Parathyroid adenoma (tissue), 2 donors: ENCODE measurements at regions not wholly inside any gene's neighbourhood (a gene's known extent, or its start where the extent isn't known, plus 50 kb on each side); places are given as distances from the start of the nearest gene placed in this dataset.

Source experiments
- H2AFZ ChIP-seq: fragments of 300-600 bp; sonication (generic); one replicate; pipeline ENCODE4 v1.7.0; 2017; ENCODE audit warnings: antibody characterized with exemption, mild to moderate bottlenecking
- H3K27ac ChIP-seq: fragments of 300-600 bp; sonication (generic); one replicate; pipeline ENCODE4 v1.7.0; 2017
- H3K27me3 ChIP-seq: fragments of 300-600 bp; sonication (generic); one replicate; pipeline ENCODE4 v1.7.0; 2017; ENCODE audit warnings: low read length; ENCODE audit not compliant: control insufficient read depth, insufficient read depth
- H3K36me3 ChIP-seq: fragments of 300-600 bp; sonication (generic); one replicate; pipeline ENCODE4 v1.7.0; 2017; ENCODE audit warnings: low read length; ENCODE audit not compliant: control insufficient read depth, insufficient read depth
- H3K4me1 ChIP-seq: fragments of 300-600 bp; sonication (generic); one replicate; pipeline ENCODE4 v1.7.0; 2017; ENCODE audit warnings: control low read depth
- H3K4me2 ChIP-seq: fragments of 300-600 bp; sonication (generic); one replicate; pipeline ENCODE4 v1.7.0; 2017; ENCODE audit warnings: low read length
- H3K4me3 ChIP-seq: fragments of 300-600 bp; sonication (generic); one replicate; pipeline ENCODE4 v1.7.0; 2017; ENCODE audit warnings: low read depth, low read length
- H3K79me2 ChIP-seq: fragments of 300-600 bp; sonication (generic); one replicate; pipeline ENCODE4 v1.7.0; 2017; ENCODE audit warnings: control low read depth
- H3K9ac ChIP-seq: fragments of 300-600 bp; sonication (generic); one replicate; pipeline ENCODE4 v1.7.0; 2017; ENCODE audit warnings: mild to moderate bottlenecking
- H3K9me3 ChIP-seq: fragments of 300-600 bp; sonication (generic); one replicate; pipeline ENCODE4 v1.7.0; 2017; ENCODE audit warnings: low read length; ENCODE audit not compliant: control insufficient read depth
- CTCF ChIP-seq: fragments of 300-600 bp; sonication (generic); IDR thresholded peaks from one replicate; pipeline ENCODE4 v1.7.0; 2017; ENCODE audit warnings: antibody characterized with exemption, mild to moderate bottlenecking
- donor health status: primary hyperparathyroidism.

DNA sequence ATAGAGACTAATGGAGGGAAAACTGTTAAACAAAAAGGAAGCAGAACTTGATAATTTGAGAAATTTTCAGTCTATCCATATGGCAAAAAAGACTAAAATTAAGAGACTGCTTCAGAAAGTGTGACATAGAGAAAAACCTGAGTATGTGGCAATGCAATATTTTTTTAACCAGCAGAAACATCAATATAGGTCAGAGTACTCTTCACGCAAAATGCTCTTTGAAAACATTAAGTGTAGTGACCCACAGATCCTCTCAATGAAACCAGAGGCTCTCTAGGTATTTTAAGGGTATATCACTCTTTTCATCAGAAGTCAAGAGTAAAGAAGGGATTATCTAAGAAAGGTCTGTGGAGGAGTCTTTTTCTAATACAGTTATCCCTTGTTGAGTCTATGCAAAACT is 1394.8 kb downstream of the DSC3 start:
- Histone ChIP-seq H3K36me3 (no peaks in the 10 kb centered on the region), H3K4me3 (no peak overlapping the region), H3K4me2 (no peak overlapping the region), H3K27ac (no peak overlapping the region), H3K79me2 (no peaks in the 10 kb centered on the region), H3K9me3 (no peaks in the 10 kb centered on the region), H3K9ac (no peak overlapping the region), H3K4me1 (no peaks in the 10 kb centered on the region), H2AFZ (no peak overlapping the region), H3K27me3 (no peaks in the 10 kb centered on the region)
- TF ChIP-seq CTCF, result no peak

DNA sequence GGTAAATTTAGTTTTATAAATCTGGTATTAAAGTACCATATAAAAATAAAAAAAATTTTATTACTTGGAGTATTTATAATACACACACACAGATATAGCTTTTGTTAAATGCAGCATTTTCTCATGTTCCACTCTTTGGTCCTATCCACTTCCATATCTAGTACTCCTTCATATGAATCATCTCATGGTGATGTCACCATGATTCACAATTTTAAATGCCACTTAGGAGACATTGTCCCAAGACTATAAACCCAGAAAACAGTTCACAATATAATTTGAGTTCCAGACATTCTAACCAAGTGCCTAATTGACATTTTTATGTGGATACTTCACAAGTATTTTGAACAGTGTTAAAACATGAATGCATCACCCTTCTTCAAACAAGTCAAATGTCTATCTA is 1398.3 kb downstream of the DSC3 start:
- H3K4me3 ChIP-seq, result no peak overlapping the region
- no peak overlapping the region for H2AFZ ChIP-seq
- no peak for TF ChIP-seq CTCF
- H3K27ac ChIP-seq, result no peak overlapping the region
- no peaks in the 10 kb centered on the region for H3K9me3 ChIP-seq
- no peaks in the 10 kb centered on the region for H3K79me2 ChIP-seq
- H3K4me1 ChIP-seq, result no peaks in the 10 kb centered on the region
- H3K9ac ChIP-seq, result no peak overlapping the region
- no peaks in the 10 kb centered on the region for H3K27me3 ChIP-seq
- no peaks in the 10 kb centered on the region for H3K36me3 ChIP-seq
- H3K4me2 ChIP-seq, result no peak overlapping the region

DNA sequence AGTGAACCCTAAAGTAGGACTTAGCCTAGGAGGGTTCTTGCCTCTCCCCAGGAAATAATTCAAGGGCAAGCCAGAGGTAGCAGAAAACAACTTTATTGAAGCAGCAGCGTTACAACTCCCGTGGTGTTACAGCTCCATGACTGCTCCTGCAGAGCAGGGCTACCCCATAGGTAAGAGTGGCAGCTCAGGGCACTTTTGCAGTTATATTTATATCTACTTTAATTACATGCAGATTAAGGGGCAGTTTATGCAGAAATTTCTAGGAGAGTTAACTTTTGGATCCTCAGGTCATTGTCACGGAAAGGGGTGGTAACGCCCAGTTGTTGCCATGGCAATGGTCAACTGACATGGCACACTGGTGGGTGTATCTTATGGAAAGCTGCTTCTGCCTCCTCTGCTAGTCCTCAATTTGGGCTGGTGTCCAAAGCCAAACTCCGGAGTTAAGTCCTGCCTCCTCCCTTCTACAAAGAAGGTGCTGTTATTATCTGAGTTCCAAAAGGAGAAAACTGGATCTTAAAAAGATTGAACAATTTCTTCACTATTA is 1413.0 kb downstream of the DSC3 start:
- Histone ChIP-seq H3K9me3 (no peaks in the 10 kb centered on the region), H3K79me2 (no peaks in the 10 kb centered on the region), H3K27ac (no peak overlapping the region), H3K36me3 (no peaks in the 10 kb centered on the region), H3K4me3 (no peak overlapping the region), H3K4me2 (no peak overlapping the region), H3K4me1 (no peaks in the 10 kb centered on the region), H3K27me3 (no peaks in the 10 kb centered on the region), H2AFZ (no peak overlapping the region), H3K9ac (no peak overlapping the region)
- TF ChIP-seq CTCF, result no peak

DNA sequence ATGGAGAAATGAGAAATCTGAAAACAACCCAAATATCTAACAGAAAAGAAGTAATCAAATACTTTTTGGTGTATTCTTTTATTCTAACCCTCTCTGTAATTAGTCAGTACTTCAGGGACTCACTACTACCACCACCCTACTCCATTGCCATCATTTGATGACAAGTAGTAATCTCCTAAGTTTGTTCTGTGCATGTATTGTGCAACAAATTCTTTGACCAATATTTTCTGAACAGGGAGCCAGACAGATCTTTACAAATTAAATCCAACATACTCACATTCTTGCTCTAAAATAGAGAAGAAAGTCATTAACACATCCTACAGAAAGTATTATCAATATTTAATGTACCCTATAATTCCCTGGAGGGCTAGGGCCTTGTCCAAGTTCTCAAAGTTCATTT is 1416.4 kb downstream of the DSC3 start:
- TF ChIP-seq CTCF, result no peak

GRCh38 chr18:29616867-29617266 is 1425.7 kb downstream of the DSC3 start:
- Histone ChIP-seq H2AFZ (no peak overlapping the region), H3K27ac (no peak overlapping the region), H3K4me2 (no peak overlapping the region), H3K27me3 (no peaks in the 10 kb centered on the region), H3K4me1 (no peaks in the 10 kb centered on the region), H3K79me2 (no peaks in the 10 kb centered on the region), H3K4me3 (no peak overlapping the region), H3K9ac (no peak overlapping the region), H3K9me3 (no peaks in the 10 kb centered on the region), H3K36me3 (no peaks in the 10 kb centered on the region)
- TF ChIP-seq CTCF, result no peak

More for the DNA sequence above, 1416.4 kb downstream of the DSC3 start:
- H3K4me2 ChIP-seq, result no peak overlapping the region
- no peak overlapping the region for H3K4me3 ChIP-seq
- no peaks in the 10 kb centered on the region for H3K79me2 ChIP-seq
- no peak overlapping the region for H2AFZ ChIP-seq
- no peak overlapping the region for H3K9ac ChIP-seq
- H3K27me3 ChIP-seq, result no peaks in the 10 kb centered on the region
- no peaks in the 10 kb centered on the region for H3K36me3 ChIP-seq
- H3K27ac ChIP-seq, result no peak overlapping the region
- H3K9me3 ChIP-seq, result no peaks in the 10 kb centered on the region
- no peaks in the 10 kb centered on the region for H3K4me1 ChIP-seq
